Urinary bladder (tissue), 3 donors: ENCODE measurements at regions not wholly inside any gene's neighbourhood (a gene's known extent, or its start where the extent isn't known, plus 50 kb on each side); places are given as distances from the start of the nearest gene placed in this dataset.

ENCODE experiments used
- DNase-seq: peaks from one replicate; pipeline ENCODE4 v3.0.0-alpha.2; 2015; ENCODE audit errors: extremely low spot score
- H3K27ac ChIP-seq: one replicate; pipeline ENCODE4 v1.5.1; 2013; ENCODE audit warnings: low read depth, mild to moderate bottlenecking, moderate library complexity
- H3K36me3 ChIP-seq: one replicate; pipeline ENCODE4 v1.6.1; 2013; ENCODE audit warnings: mild to moderate bottlenecking, moderate library complexity; ENCODE audit not compliant: insufficient read depth
- H3K4me1 ChIP-seq: one replicate; pipeline ENCODE4 v1.6.1; 2013; ENCODE audit warnings: mild to moderate bottlenecking, moderate library complexity; ENCODE audit not compliant: insufficient read depth
- H3K4me3 ChIP-seq: one replicate; pipeline ENCODE4 v1.5.1; 2013; ENCODE audit warnings: low read depth, low read length
- WGBS: extraction: QIAGEN DNeasy Blood & Tissue Kit; methylation state at CpG from one replicate; pipeline ENCODE4 v1.1.7; 2013; 5-methylcytosine and 5-hydroxymethylcytosine counted together
- donor health status: healthy with polysubstance abuse.
- donor health status: healthy.

GRCh38 chr12:33672836-33673577 is 233.4 kb upstream of the SYT10 start:
- H3K4me3 ChIP-seq = no peak overlapping the region
- H3K36me3 ChIP-seq = no peaks in the 10 kb centered on the region
- H3K4me1 ChIP-seq = no peaks in the 10 kb centered on the region
- no peak for DNase-seq
- WGBS = 77% methylated on average over 5 of the region's 5 CpGs
- no peak overlapping the region for H3K27ac ChIP-seq

- H3K27ac ChIP-seq = no peak overlapping the region
- H3K4me1 ChIP-seq = no peaks in the 10 kb centered on the region
- 74% methylated on average over 1 of the region's 1 CpG for WGBS
- DNase-seq = no peak
- H3K36me3 ChIP-seq = no peaks in the 10 kb centered on the region
- H3K4me3 ChIP-seq = no peak overlapping the region
Observed at GRCh38 chr12:33676866-33677265, 237.2 kb upstream of the SYT10 start.

GRCh38 chr12:33678221-33678964 is 238.8 kb upstream of the SYT10 start:
- 90% methylated on average over 8 of the region's 8 CpGs for WGBS
- H3K4me1 ChIP-seq = no peaks in the 10 kb centered on the region
- no peak overlapping the region for H3K27ac ChIP-seq
- no peak overlapping the region for H3K4me3 ChIP-seq
- H3K36me3 ChIP-seq = no peaks in the 10 kb centered on the region
- no peak for DNase-seq

GRCh38 chr12:33690562-33690961 is 250.9 kb upstream of the SYT10 start:
- no peak overlapping the region for H3K4me3 ChIP-seq
- H3K27ac ChIP-seq = no peak overlapping the region
- H3K36me3 ChIP-seq = no peaks in the 10 kb centered on the region
- no peaks in the 10 kb centered on the region for H3K4me1 ChIP-seq
- DNase-seq = no peak
- WGBS = 52% methylated on average over 1 of the region's 1 CpG

- 92% methylated on average over 1 of the region's 1 CpG for WGBS
- H3K36me3 ChIP-seq = no peaks in the 10 kb centered on the region
- H3K4me3 ChIP-seq = no peak overlapping the region
- no peak for DNase-seq
- H3K27ac ChIP-seq = no peak overlapping the region
- H3K4me1 ChIP-seq = no peaks in the 10 kb centered on the region
Observed at GRCh38 chr12:33703221-33703620, 263.6 kb upstream of the SYT10 start.

- no peak for DNase-seq
- no peaks in the 10 kb centered on the region for H3K4me1 ChIP-seq
- WGBS = 85% methylated on average over 1 of the region's 1 CpG
Observed at GRCh38 chr12:33706927-33707326, 267.3 kb upstream of the SYT10 start.

GRCh38 chr12:33708935-33709334 is 269.3 kb upstream of the SYT10 start:
- H3K36me3 ChIP-seq = no peaks in the 10 kb centered on the region
- DNase-seq = no peak
- no peak overlapping the region for H3K27ac ChIP-seq
- H3K4me1 ChIP-seq = no peaks in the 10 kb centered on the region
- no peak overlapping the region for H3K4me3 ChIP-seq
- WGBS = 73% methylated on average over 3 of the region's 3 CpGs

More at GRCh38 chr12:33706927-33707326, 267.3 kb upstream of the SYT10 start:
- Histone ChIP-seq H3K4me3 (no peak overlapping the region), H3K27ac (no peak overlapping the region), H3K36me3 (no peaks in the 10 kb centered on the region)

- Histone ChIP-seq H3K4me1 (no peaks in the 10 kb centered on the region), H3K27ac (no peak overlapping the region), H3K4me3 (no peak overlapping the region), H3K36me3 (no peaks in the 10 kb centered on the region)
- WGBS = 86% methylated on average over 2 of the region's 2 CpGs
- no peak for DNase-seq
Observed at GRCh38 chr12:33710548-33710947, 270.9 kb upstream of the SYT10 start.

- H3K4me3 ChIP-seq = no peak overlapping the region
- WGBS = 85% methylated on average over 2 of the region's 2 CpGs
- H3K27ac ChIP-seq = no peak overlapping the region
- no peaks in the 10 kb centered on the region for H3K4me1 ChIP-seq
- no peak for DNase-seq
- no peaks in the 10 kb centered on the region for H3K36me3 ChIP-seq
Observed at GRCh38 chr12:33718631-33719030, 279.0 kb upstream of the SYT10 start.

GRCh38 chr12:33721561-33721960 is 281.9 kb upstream of the SYT10 start:
- Histone ChIP-seq H3K4me3 (no peak overlapping the region), H3K36me3 (no peaks in the 10 kb centered on the region), H3K4me1 (no peaks in the 10 kb centered on the region), H3K27ac (no peak overlapping the region)
- WGBS = 69% methylated on average over 2 of the region's 2 CpGs
- no peak for DNase-seq

- DNase-seq = no peak
- no peaks in the 10 kb centered on the region for H3K4me1 ChIP-seq
- H3K27ac ChIP-seq = no peak overlapping the region
- WGBS = 65% methylated on average over 4 of the region's 4 CpGs
- H3K36me3 ChIP-seq = no peaks in the 10 kb centered on the region
- no peak overlapping the region for H3K4me3 ChIP-seq
Observed at GRCh38 chr12:33724867-33725266, 285.2 kb upstream of the SYT10 start.

GRCh38 chr12:33734871-33735270 is 287.4 kb upstream of the ALG10 start:
- Histone ChIP-seq H3K4me1 (no peaks in the 10 kb centered on the region), H3K27ac (no peak overlapping the region), H3K36me3 (no peaks in the 10 kb centered on the region), H3K4me3 (no peak overlapping the region)
- WGBS = 83% methylated on average over 2 of the region's 2 CpGs
- no peak for DNase-seq

GRCh38 chr12:33752854-33753253 is 269.4 kb upstream of the ALG10 start:
- DNase-seq = no peak
- H3K4me1 ChIP-seq = no peaks in the 10 kb centered on the region
- H3K36me3 ChIP-seq = no peaks in the 10 kb centered on the region
- WGBS = 57% methylated on average over 1 of the region's 1 CpG
- H3K27ac ChIP-seq = no peak overlapping the region
- H3K4me3 ChIP-seq = no peak overlapping the region

- no peak overlapping the region for H3K27ac ChIP-seq
- no peaks in the 10 kb centered on the region for H3K4me1 ChIP-seq
- H3K36me3 ChIP-seq = no peaks in the 10 kb centered on the region
- DNase-seq = no peak
- WGBS = 84% methylated on average over 3 of the region's 3 CpGs
- no peak overlapping the region for H3K4me3 ChIP-seq
Observed at GRCh38 chr12:33757701-33758100, 264.6 kb upstream of the ALG10 start.
